Gastroesophageal sphincter (tissue), 3 donors: ENCODE measurements at regions not wholly inside any gene's neighbourhood (a gene's known extent, or its start where the extent isn't known, plus 50 kb on each side); places are given as distances from the start of the nearest gene placed in this dataset.

Experiments
- CTCF ChIP-seq, 4 experiments: fragments of 200-600 bp in 2 of 4; fragments of 450-650 bp in 2 of 4; sonication (generic) in 1 of 4; IDR thresholded peaks; one replicate each; pipeline ENCODE4 v1.5.1; 2017 to 2019; ENCODE audit warnings: antibody characterized with exemption in 4 of 4, mild to moderate bottlenecking in 2 of 4, moderate library complexity in 2 of 4
- EP300 ChIP-seq: sonication (generic); formaldehyde crosslinking; IDR thresholded peaks from one replicate; pipeline ENCODE4 v1.6.1; 2017; ENCODE audit warnings: antibody characterized with exemption, mild to moderate bottlenecking
- POLR2A ChIP-seq, 2 donors: fragments of 450-650 bp; IDR thresholded peaks; one replicate each; pipeline ENCODE4 v1.6.1; 2017; ENCODE audit warnings: antibody characterized with exemption in 2 of 2, mild to moderate bottlenecking in 2 of 2, moderate library complexity in 1 of 2
- POLR2AphosphoS5 ChIP-seq: sonication (generic); formaldehyde crosslinking; IDR thresholded peaks from one replicate; pipeline ENCODE4 v1.6.1; 2017; ENCODE audit warnings: antibody characterized with exemption

GRCh38 chr2:5391362-5391761 is 300.8 kb upstream of the SOX11 start:
- TF ChIP-seq CTCF (IDR thresholded peaks at IDR 0.05), result no peak
- no peak for TF ChIP-seq POLR2A (IDR thresholded peaks at IDR 0.05)
- no peak for TF ChIP-seq POLR2AphosphoS5
- no peak for TF ChIP-seq EP300
